Retinal pigment epithelial cell (primary cell): ENCODE measurements at regions not wholly inside any gene's neighbourhood (a gene's known extent, or its start where the extent isn't known, plus 50 kb on each side); places are given as distances from the start of the nearest gene placed in this dataset.
A peak's percentile ranks its signal among the peaks of the same experiment; 100 is the strongest.

Source experiments
- DNase-seq: peaks from one replicate; pipeline ENCODE4 v3.0.0-alpha.2; 2010; ENCODE audit warnings: low read depth
- H3K4me3 ChIP-seq: 2 replicates; pipeline ENCODE4 v1.5.1; 2011; ENCODE audit warnings: mild to moderate bottlenecking, low read length, control low read depth, moderate library complexity
- CTCF ChIP-seq: conservative IDR thresholded peaks from 2 replicates; pipeline ENCODE4 v1.5.1; 2011; ENCODE audit warnings: low read depth, low read length, control low read depth, inconsistent platforms

- TF ChIP-seq CTCF = peak; percentile 60
- H3K4me3 ChIP-seq = no peak overlapping the region
- DNase-seq = no peak
Measured at GRCh38 chr11:22130462-22131053, 62.3 kb upstream of the ANO5 start.

- no peak for DNase-seq
- no peak overlapping the region for H3K4me3 ChIP-seq
- TF ChIP-seq CTCF = no peak
Measured at GRCh38 chr11:22133776-22134175, 59.1 kb upstream of the ANO5 start.

- no peak for DNase-seq
- no peak overlapping the region for H3K4me3 ChIP-seq
- TF ChIP-seq CTCF = no peak
Measured at GRCh38 chr11:22138264-22138663, 54.6 kb upstream of the ANO5 start.
